ENCODE measurements at regions not wholly inside any gene's neighbourhood (a gene's known extent, or its start where the extent isn't known, plus 50 kb on each side); places are given as distances from the start of the nearest gene placed in this dataset.

DNA sequence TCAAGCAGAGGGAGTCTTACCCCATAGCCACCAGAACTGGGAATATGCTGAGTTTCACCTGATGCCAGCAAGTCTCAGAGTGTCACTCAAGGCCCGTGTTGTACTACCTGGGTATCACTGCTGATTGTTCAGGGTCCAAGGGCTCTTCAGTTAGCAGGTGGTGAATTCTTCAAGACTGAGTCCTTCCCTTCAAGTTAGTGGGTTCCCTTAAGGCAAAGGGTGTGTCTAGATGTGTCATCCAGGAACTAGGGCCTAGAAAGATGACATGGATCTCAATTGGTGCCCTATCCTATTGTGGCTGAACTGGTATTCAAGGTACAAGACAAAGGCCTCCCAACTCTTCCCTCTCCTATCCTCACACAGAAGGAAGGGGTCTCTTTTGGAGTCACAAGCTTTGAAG is 159.9 kb upstream of the DIPK2B start:
- in situ Hi-C loops (cut with MboI; ENCODE audit: low pct_unique_long_range_greater_than_20kb, low sequenced_read_pairs, unreplicated experiment): no loop called here
- TF ChIP-seq, protein P1, sequence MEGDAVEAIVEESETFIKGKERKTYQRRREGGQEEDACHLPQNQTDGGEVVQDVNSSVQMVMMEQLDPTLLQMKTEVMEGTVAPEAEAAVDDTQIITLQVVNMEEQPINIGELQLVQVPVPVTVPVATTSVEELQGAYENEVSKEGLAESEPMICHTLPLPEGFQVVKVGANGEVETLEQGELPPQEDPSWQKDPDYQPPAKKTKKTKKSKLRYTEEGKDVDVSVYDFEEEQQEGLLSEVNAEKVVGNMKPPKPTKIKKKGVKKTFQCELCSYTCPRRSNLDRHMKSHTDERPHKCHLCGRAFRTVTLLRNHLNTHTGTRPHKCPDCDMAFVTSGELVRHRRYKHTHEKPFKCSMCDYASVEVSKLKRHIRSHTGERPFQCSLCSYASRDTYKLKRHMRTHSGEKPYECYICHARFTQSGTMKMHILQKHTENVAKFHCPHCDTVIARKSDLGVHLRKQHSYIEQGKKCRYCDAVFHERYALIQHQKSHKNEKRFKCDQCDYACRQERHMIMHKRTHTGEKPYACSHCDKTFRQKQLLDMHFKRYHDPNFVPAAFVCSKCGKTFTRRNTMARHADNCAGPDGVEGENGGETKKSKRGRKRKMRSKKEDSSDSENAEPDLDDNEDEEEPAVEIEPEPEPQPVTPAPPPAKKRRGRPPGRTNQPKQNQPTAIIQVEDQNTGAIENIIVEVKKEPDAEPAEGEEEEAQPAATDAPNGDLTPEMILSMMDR (IDR thresholded peaks at IDR 0.05; ENCODE audit: extremely low read depth, insufficient read depth, missing control alignments): no peak
- no peak for DNase-seq (ENCODE audit: low spot score)

DNA sequence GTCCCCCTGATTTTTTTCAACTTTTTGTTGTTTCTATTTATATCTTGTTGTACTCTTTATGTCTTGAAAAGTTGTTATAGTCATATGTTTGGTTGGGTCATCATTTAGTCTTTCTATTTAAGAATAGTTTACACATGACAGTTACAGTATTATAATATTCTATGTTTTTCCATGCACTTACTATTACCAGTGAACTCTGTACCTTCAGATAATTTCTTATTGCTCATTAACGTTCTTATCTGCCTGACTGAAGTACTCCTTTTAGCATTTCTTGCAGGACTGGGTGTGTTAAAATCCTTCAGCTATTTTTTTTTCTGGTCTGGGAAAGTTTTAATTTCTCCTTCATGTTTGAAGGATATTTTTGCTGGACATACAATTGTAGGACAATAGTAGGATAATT is 157.7 kb upstream of the DIPK2B start:
- TF ChIP-seq, protein P1 (IDR thresholded peaks at IDR 0.05; ENCODE audit: extremely low read depth, insufficient read depth, missing control alignments): no peak
- no peak for DNase-seq (ENCODE audit: low spot score)
- in situ Hi-C loops (cut with MboI; ENCODE audit: low pct_unique_long_range_greater_than_20kb, low sequenced_read_pairs, unreplicated experiment): no loop called here

DNA sequence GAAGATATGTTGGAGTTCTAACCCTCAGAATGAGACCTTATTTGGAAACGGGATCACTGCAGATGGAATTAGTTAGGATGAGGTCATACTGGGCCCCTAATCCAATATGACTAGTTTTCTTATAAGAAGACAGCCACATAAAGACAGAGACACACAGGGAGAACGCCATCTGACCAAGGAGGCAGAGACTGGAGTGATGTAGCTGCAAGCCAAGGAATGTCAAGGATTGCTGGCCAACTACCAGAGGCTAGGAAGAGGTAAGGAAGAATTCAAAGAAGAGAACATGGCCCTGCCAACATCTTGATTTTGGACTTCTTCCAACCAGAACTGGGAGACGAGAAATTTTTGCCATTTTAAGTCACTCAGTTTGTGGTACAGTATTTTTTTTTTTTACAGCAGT is 152.8 kb upstream of the DIPK2B start:
- TF ChIP-seq, protein P1 (IDR thresholded peaks at IDR 0.05; ENCODE audit: extremely low read depth, insufficient read depth, missing control alignments): no peak
- in situ Hi-C loops (cut with MboI; ENCODE audit: low pct_unique_long_range_greater_than_20kb, low sequenced_read_pairs, unreplicated experiment): no loop called here
- no peak for DNase-seq (ENCODE audit: low spot score)

DNA sequence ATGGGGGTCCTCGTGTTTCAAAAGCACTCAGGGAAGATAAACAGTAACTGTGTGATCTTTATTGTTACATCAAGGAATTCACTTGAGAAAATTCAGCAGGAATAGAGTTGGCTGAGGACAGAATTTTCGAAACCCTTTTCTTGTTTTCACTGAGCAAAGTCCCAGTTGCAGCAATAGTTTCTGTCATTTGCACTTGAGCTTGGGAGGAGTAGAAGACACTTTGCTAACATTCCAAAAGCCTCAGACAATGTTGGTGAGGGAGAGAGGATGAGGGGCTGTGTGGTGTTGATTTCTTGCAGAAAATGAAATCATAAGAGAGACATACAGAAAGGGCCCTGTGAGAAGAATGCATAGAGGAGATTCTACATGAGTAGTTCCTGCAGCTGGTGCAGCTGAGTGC is 151.9 kb upstream of the DIPK2B start:
- in situ Hi-C loops (cut with MboI; ENCODE audit: low pct_unique_long_range_greater_than_20kb, low sequenced_read_pairs, unreplicated experiment): no loop called here
- TF ChIP-seq, protein P1 (IDR thresholded peaks at IDR 0.05; ENCODE audit: extremely low read depth, insufficient read depth, missing control alignments): no peak
- DNase-seq (ENCODE audit: low spot score): no peak

DNA sequence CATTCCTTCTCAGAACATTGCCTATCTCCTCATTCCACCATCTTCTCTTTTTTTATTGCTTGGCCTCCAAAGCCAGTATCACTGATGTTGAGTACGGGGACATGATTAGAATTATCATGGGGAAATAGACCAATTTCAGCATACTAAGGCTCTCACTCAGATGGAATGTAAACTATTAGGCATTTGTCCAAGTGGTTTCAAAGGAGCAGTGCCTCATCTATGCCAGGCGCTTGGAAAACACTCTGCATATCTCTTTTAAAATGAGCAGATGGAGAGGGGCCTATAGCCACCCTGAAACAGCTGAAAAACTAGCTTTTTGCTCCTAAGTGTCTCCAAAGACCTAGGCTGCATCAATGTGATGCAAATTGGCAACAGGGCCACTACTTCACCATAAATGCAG is 150.8 kb upstream of the DIPK2B start:
- in situ Hi-C loops (cut with MboI; ENCODE audit: low pct_unique_long_range_greater_than_20kb, low sequenced_read_pairs, unreplicated experiment): no loop called here
- DNase-seq (ENCODE audit: low spot score): no peak
- TF ChIP-seq, protein P1 (IDR thresholded peaks at IDR 0.05; ENCODE audit: extremely low read depth, insufficient read depth, missing control alignments): no peak

DNA sequence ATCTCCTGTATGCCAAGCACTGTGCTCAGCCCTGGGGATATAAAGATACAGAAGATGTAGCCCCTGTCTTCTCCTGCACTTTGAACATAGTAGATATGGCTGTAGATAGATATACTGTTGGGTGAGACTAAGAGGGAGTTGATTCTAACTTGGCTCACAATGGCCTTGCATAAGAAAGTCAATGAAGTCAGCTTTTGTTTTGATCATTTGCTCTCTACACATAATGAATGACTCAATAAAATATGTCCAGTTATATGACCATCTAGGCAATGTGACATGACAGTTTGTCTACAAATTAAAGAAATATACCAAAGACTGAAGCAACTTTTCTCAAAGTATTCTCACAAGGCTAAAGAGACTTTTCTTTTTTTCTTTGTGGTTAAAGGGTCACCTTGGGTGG is 147.6 kb upstream of the DIPK2B start:
- no peak for DNase-seq (ENCODE audit: low spot score)
- in situ Hi-C loops (cut with MboI; ENCODE audit: low pct_unique_long_range_greater_than_20kb, low sequenced_read_pairs, unreplicated experiment): no loop called here
- TF ChIP-seq, protein P1 (IDR thresholded peaks at IDR 0.05; ENCODE audit: extremely low read depth, insufficient read depth, missing control alignments): no peak

DNA sequence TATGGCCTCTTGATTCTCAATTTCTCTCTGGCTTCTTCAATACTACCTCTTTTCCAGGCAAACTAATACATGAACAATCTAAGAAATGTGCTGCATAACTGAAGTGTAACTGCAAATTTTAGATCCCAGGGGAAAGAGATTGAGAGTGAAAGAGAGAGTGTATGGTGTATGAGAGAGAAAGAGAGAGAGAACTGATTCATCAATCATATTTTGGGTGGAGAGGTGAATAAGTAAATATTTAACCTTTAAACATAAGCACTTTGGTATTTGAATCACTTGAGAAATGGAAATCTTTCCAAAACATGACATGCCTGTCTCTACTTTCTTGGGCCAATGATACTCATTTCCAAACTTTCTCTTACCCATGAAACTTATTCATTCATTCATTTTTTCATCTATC is 147.2 kb upstream of the DIPK2B start:
- in situ Hi-C loops (cut with MboI; ENCODE audit: low pct_unique_long_range_greater_than_20kb, low sequenced_read_pairs, unreplicated experiment): no loop called here
- no peak for DNase-seq (ENCODE audit: low spot score)
- TF ChIP-seq, protein P1 (IDR thresholded peaks at IDR 0.05; ENCODE audit: extremely low read depth, insufficient read depth, missing control alignments): no peak
